H1 (cell line): ENCODE measurements at regions not wholly inside any gene's neighbourhood (a gene's known extent, or its start where the extent isn't known, plus 50 kb on each side); places are given as distances from the start of the nearest gene placed in this dataset.

Experiments used
- EP300 ChIP-seq, 2 experiments: IDR thresholded peaks; 1 replicate in 1 of 2; 2 replicates in 1 of 2; pipeline ENCODE4 v1.6.1; 2011 to 2012; ENCODE audit warnings: low read depth in 2 of 2, low read length in 2 of 2, mild to moderate bottlenecking in 2 of 2, borderline replicate concordance in 1 of 2, inconsistent platforms in 1 of 2, moderate library complexity in 1 of 2
- EZH2 ChIP-seq: fragments of 200-600 bp; sonication (generic); IDR thresholded peaks from 2 replicates; pipeline ENCODE4 v1.7.1; 2012; ENCODE audit warnings: low read depth, mild to moderate bottlenecking, moderate library complexity, low read length, inconsistent platforms; ENCODE audit not compliant: severe bottlenecking
- RFX5 ChIP-seq: IDR thresholded peaks from 2 replicates; pipeline ENCODE4 v1.6.1; 2011; ENCODE audit warnings: low read depth, low read length, improper control_type of control experiment, borderline replicate concordance
- SP4 ChIP-seq: IDR thresholded peaks from 2 replicates; pipeline ENCODE4 v1.6.1; 2012; ENCODE audit warnings: low read length, inconsistent platforms
- TAF1 ChIP-seq: IDR thresholded peaks from 2 replicates; pipeline ENCODE4 v1.6.1; 2011; ENCODE audit warnings: mild to moderate bottlenecking, low read depth, low read length
- TF ChIP-seq, protein P1 (sequence below): IDR thresholded peaks from 2 replicates; pipeline ENCODE4 v1.6.1; 2011; ENCODE audit warnings: low read length, improper control_type of control experiment

DNA sequence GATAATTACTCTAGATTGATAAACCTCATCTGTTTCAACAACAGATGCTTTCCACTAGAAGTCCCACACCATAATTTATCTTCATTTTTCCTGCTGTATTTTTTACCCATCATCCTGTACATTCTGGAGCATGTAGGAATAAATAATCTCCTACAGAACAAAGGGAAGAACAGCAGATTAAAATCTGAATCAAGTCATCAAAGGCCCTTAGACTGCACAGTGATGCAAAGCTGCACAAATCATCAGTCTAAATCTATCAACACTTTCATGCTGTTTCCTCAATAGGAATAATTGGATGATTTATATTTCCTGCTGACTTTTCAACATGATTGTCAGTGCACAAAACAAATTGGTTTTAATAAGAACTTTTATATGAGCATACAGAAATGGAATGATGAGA is 1143.9 kb downstream of the STIM2 start:
- TF ChIP-seq EZH2: no peak
- no peak for TF ChIP-seq TAF1
- no peak for TF ChIP-seq SP4
- TF ChIP-seq, protein P1, sequence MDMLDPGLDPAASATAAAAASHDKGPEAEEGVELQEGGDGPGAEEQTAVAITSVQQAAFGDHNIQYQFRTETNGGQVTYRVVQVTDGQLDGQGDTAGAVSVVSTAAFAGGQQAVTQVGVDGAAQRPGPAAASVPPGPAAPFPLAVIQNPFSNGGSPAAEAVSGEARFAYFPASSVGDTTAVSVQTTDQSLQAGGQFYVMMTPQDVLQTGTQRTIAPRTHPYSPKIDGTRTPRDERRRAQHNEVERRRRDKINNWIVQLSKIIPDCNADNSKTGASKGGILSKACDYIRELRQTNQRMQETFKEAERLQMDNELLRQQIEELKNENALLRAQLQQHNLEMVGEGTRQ: no peak
- TF ChIP-seq RFX5: no peak
- TF ChIP-seq EP300 (IDR thresholded peaks at IDR 0.05; ENCODE audit: borderline replicate concordance in 1 of 2, low read depth in 2 of 2, low read length in 2 of 2): no peak
